G401 (cell line): ENCODE measurements at regions not wholly inside any gene's neighbourhood (a gene's known extent, or its start where the extent isn't known, plus 50 kb on each side); places are given as distances from the start of the nearest gene placed in this dataset.
"Not testable (repeated sequence)": the region's sequence is repeated elsewhere in the genome, so short reads cannot be mapped to it uniquely, and the experiment has no call there.

Experiments
- DNase-seq: peaks from one replicate; pipeline ENCODE4 v3.0.0-alpha.2; 2015; ENCODE audit warnings: low spot score
- in situ Hi-C: cut with HindIII; loops from 2 replicates; pipeline ENCODE4 v1.10.0; 2016; ENCODE audit warnings: low sequenced_read_pairs, mixed read lengths

GRCh38 chr10:81575036-81575435 lies 300.0 kb upstream of the NRG3 start:
- DNase-seq: no peak
- in situ Hi-C loops: no loop called here

DNA sequence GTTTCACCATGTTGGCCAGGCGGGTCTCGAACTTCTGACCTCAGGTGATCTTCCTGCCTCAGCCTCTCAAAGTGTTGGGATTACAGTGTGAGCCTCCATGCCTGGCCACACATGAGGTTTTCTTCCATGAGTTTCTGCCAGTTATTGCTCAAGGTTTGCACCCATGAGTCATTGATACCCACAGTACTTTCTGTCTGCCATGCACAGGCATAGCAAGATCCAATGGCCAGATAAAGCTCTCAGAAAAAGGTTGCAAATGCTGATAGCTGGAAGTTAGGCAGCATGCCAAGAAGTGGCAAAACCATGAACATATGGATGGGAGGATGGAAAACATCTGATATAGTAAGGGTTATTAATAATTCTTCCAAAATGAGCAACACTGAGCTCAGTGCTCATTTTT lies 298.7 kb upstream of the NRG3 start:
- no peak for DNase-seq
- in situ Hi-C loops: no loop called here

DNA sequence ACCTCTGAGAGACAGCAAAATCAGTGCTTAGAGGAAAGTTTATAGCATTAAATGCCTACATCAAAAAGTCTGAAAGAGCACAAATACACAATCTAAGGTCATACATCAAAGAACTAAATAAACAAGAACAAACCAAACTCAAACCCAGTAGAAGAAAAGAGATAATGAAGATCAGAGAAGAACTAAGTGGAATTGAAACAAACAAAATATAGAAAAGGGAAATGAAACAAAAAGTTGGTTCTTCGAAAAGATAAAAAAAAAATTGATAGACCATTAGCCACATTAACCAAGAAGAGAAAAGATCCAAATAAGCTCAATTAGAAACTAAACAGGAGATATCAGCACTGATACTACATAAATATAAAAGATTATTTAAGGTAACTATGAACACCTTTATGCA lies 280.0 kb upstream of the NRG3 start:
- in situ Hi-C loops: no loop called here
- DNase-seq: no peak

DNA sequence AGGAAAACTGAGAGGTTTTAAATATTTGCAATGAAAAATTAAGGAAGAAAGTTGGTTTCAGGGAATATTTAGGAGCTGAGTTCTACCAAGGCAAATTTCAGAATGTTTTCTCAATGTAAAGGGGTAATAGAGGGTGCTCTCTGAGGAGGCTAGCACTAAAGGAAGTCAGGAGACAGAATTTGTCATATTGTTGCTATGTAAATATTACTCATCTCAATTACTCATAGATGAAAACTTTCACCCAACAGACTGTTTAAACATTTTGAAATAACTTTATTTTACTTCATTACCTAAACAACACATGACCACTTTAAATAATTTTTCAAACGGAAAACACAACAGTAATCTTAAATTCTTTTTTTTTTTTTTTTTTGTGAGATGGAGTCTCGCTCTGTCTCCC lies 274.8 kb upstream of the NRG3 start:
- DNase-seq: no peak
- in situ Hi-C loops: no loop called here

- no peak for DNase-seq
- in situ Hi-C loops: no loop called here
These were observed 271.8 kb upstream of the NRG3 start for GRCh38 chr10:81603106-81603620.

GRCh38 chr10:81644485-81644884 lies 230.5 kb upstream of the NRG3 start:
- DNase-seq, in situ Hi-C loops: not testable (repeated sequence)

- no peak for DNase-seq
- in situ Hi-C loops: no loop called here
These were observed 219.0 kb upstream of the NRG3 start for GRCh38 chr10:81655986-81656385.

GRCh38 chr10:81662837-81663236 lies 212.2 kb upstream of the NRG3 start:
- in situ Hi-C loops: no loop called here
- DNase-seq: no peak

DNA sequence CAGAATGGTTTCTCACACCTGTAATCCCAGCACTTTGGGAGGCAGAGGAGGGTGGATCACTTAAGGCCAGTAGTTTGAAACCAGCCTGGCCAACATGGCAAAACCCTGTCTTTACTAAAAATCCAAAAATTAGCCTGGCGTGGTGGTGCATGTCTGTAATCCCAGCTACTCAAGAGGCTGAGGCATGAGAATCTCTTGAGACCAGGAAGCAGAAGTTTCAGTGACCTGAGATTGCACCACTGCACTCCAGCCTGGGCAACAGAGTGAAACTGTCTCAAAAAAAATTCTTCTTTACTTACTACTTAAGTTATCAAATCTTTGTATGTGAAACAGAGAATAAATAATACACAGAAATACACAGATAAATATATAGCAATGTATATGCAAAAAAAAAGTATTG lies 210.2 kb upstream of the NRG3 start:
- DNase-seq, in situ Hi-C loops: not testable (repeated sequence)

DNA sequence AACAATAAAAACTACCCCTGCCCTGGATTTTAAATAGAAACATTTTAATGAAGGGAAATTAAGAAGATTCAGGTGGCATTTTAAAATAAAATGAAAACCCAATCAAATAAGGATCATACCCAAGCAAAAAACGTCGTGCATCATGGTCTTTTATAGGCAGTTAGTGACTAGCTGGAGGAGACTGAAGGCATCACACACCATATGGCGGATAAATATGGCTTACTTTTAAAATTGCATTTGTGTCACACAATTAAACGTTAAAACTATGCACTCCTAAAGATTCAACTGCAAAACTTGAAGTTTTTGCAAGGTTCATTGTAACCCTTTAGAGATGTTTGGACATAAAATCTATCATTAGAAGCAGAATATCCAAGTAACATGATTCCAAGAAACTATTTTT lies 200.1 kb upstream of the NRG3 start:
- in situ Hi-C loops: no loop called here
- DNase-seq: no peak

DNA sequence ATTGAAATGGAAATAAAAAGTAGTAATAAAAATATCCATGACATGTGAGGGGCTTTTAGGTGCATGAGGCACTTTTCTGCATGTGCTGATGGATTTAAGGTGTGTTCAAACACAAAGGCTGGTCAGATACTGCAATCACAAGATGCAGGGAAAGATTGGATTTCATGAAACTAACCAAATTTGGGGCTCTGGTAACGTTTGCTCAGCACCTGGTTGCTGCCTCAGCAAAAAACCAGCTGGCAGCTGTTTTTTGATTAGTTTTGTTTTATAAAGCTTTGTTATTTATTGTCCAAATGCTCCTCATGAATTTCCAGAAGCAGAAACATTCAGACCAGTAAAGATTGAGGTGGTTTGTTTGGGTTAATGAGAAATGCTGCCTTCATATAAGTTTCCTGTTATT lies 195.7 kb upstream of the NRG3 start:
- no peak for DNase-seq
- in situ Hi-C loops: no loop called here

DNA sequence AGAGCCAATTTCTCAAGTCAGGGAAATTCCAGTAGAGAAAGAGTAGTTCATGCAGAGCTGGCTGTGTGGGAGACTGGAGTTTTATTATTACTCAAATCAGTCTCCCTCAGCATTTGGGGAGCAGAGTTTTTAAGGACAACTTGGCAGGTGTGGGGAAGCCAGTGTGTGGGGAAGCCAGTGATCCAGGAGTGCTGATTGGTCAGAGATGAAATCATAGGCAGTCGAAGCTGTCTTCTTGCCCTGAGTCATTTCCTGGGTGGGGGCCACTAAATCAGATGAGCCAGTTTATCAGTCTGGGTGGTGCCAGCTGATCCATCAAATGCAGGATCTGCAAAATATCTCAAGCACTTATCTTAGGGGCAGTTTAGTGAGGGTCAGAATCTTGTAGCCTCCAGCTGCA lies 194.6 kb upstream of the NRG3 start:
- DNase-seq: no peak
- in situ Hi-C loops: no loop called here

DNA sequence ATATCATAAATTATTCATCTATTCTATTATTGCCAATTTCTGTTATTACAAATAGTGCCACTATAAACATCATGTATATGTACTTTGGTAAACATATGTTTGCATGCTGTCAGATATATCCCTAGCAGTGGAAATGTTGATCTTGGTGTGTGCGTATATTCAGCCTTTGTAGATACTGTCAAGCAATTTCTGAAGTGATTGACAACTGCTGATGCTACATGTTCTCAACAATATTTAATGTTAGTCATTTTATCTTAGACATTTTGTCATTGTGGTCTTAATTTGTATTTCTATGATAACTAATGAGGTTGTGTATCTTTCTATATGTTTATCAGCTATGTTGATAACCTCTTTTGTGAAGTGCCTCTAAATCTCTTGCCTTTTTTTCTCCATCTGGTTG lies 186.5 kb upstream of the NRG3 start:
- in situ Hi-C loops: no loop called here
- DNase-seq: no peak

- DNase-seq: no peak
- in situ Hi-C loops: no loop called here
These were observed 178.2 kb upstream of the NRG3 start for GRCh38 chr10:81696609-81697388.

- no peak for DNase-seq
- in situ Hi-C loops: no loop called here
These were observed 170.4 kb upstream of the NRG3 start for GRCh38 chr10:81704596-81704995.

- in situ Hi-C loops: no loop called here
- DNase-seq: no peak
These were observed 166.6 kb upstream of the NRG3 start for GRCh38 chr10:81708416-81708815.

DNA sequence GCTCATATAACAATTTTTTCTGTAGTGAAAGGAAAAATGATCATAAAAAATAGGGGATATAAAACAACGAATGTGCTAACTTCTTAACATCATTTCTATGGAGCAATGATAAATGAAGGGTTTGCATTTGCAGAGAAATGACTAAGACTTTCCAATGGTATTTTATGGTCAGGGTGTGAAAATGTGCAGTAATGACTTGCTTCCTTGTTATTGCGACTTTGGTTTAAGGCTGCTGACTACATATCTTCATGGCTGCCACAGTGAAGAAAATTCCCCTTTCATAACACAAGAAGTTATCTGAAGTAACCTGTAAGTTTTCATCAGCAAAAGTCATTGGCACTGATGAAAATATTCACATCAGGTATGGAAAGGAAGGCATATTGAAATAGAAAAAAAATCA lies 166.1 kb upstream of the NRG3 start:
- DNase-seq: no peak

DNA sequence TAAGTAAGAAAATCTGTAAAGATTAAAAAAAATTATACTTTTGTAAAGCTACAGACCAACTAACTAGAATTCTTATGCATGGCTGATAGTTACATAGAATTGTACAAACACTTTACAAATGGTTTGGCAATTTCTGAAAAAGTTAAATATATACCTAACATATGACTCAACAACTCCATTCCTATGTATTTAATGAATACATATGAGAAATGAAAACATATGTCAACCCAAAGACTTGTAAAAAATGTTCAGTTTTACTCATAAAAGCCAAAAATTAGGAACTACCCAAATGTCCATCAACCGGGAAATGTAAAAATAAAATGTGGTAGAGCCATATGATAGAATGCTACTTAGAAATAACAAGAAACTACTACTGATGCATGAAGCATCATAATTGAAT lies 152.6 kb upstream of the NRG3 start:
- in situ Hi-C loops: no loop called here
- no peak for DNase-seq

More for the DNA sequence above, 166.1 kb upstream of the NRG3 start:
- in situ Hi-C loops: no loop called here

DNA sequence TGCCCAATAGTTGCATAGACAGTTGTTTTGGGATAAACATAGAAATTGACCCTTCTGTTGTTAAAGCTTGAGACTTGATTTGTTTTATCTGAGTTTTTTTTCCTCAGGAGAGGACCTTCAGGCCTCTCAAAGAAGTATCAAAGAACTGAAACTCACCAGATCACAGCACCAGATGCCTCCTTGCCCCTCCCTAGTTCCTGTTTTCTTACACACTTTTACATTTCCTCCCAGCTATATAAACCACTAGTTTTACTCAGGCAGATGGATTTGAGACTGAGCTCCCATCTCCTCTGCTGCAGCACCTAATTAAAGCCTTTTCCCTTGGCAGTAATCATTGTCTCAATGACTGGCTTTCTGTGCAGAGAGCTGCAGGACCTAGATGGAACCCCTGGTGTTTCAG lies 150.6 kb upstream of the NRG3 start:
- in situ Hi-C loops: no loop called here
- DNase-seq: no peak

DNA sequence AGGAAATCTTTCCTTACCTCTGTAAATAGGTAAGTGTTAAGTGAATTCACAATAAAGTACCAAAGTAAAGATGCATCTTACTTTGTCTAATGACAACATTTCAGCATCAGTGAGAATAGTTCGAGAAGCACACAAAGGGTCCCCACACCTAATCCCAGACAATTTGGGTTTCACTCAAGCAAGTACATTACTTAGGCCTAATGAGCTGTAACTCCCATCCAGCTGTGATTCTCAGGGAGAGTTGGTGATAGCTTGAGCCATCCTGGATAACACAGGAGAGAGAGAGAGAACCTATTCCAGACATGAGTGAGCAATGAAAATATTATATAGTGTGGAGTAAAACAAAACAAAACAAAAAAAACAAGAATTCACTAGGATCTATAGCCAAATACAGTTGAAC lies 149.1 kb upstream of the NRG3 start:
- no peak for DNase-seq
- in situ Hi-C loops: no loop called here

DNA sequence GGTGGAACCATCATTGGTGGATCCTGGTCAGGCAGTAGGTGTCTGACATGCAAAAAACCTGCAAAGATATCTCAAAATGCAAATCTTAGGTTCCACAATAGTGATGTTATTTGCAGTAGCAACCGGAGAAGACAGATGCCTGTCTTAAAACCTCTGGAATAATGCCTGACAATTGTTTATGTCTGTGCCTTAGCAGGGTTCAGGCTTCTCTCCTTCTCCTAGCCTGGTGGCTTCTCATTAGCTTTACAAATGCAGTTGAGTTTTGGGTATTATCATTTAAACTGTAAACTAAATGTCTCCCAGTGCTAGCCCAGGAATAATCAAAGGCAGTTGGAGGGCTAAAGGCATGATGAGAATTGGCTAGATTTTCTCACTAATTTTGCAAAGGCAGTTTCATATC lies 146.3 kb upstream of the NRG3 start:
- DNase-seq: no peak
- in situ Hi-C loops: no loop called here
